AG09319 (cell line): ENCODE measurements at regions not wholly inside any gene's neighbourhood (a gene's known extent, or its start where the extent isn't known, plus 50 kb on each side); places are given as distances from the start of the nearest gene placed in this dataset.

Experiments used
- DNase-seq: peaks from one replicate; pipeline ENCODE4 v3.0.0-alpha.2; 2010; ENCODE audit warnings: low read depth; ENCODE audit errors: extremely low read depth
- TF ChIP-seq, protein P1 (sequence below): IDR thresholded peaks from 2 replicates; pipeline ENCODE4 v1.5.1; 2011; ENCODE audit warnings: low read depth, mild to moderate bottlenecking, inconsistent platforms, low read length, moderate library complexity

DNA sequence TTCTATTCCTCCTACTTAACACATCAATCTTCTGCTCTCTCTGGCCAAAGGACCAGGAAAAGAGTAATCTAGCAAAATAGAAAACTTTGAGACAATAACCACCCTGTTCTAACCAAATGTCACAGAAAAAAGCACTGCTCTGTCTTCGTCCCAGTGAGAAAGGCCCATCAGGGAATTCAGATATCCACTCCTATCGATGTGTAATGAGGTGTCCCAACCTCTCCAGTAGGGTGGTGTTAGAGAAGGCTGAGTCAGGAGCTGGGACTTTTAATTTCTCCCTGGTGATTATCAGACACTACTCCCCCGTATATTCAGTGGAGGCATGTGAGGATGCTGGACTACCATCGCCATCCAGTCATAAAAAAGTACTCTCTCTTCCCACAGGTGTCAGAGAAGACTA is 130.3 kb downstream of the TMTC3 start:
- TF ChIP-seq, protein P1, sequence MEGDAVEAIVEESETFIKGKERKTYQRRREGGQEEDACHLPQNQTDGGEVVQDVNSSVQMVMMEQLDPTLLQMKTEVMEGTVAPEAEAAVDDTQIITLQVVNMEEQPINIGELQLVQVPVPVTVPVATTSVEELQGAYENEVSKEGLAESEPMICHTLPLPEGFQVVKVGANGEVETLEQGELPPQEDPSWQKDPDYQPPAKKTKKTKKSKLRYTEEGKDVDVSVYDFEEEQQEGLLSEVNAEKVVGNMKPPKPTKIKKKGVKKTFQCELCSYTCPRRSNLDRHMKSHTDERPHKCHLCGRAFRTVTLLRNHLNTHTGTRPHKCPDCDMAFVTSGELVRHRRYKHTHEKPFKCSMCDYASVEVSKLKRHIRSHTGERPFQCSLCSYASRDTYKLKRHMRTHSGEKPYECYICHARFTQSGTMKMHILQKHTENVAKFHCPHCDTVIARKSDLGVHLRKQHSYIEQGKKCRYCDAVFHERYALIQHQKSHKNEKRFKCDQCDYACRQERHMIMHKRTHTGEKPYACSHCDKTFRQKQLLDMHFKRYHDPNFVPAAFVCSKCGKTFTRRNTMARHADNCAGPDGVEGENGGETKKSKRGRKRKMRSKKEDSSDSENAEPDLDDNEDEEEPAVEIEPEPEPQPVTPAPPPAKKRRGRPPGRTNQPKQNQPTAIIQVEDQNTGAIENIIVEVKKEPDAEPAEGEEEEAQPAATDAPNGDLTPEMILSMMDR = no peak
- no peak for DNase-seq

DNA sequence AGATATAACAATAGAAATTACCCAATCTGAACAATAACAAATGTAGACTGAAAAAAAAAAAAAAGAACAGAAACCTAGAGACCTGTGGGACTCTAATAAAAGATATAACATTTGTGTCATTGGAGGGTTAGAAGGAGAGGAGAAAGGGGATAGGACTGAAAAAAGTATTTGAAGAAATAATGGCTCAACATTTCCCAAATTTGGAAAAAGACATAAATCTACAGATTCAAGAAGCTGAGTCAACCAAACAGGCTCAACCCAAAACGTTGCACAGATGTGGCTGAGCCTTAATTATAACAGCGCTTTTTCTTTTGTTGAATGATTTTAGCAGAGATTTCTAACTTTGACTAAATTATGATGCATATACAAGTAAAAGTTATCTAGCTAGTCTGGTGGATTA is 131.3 kb downstream of the TMTC3 start:
- DNase-seq = no peak
- TF ChIP-seq, protein P1 = no peak

DNA sequence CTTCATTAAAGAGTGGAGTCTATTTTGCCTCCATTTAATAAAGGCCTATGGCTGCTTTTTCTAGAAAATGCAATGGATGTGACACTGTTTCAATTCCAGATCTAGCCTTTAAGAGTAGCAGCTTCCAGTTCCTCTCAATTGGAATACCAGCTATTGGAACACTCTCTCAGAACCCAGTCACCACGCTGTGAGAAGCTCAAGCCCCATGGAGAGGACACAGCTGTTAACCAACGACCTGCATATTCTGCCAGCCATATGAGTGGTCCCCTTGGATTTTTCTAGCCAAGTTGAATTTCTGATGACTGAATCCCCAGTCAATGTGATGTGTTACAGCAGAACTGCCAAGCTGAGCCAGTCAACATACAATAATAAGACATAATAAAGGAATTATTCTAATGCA is 131.8 kb downstream of the TMTC3 start:
- no peak for DNase-seq
- TF ChIP-seq, protein P1 = no peak

DNA sequence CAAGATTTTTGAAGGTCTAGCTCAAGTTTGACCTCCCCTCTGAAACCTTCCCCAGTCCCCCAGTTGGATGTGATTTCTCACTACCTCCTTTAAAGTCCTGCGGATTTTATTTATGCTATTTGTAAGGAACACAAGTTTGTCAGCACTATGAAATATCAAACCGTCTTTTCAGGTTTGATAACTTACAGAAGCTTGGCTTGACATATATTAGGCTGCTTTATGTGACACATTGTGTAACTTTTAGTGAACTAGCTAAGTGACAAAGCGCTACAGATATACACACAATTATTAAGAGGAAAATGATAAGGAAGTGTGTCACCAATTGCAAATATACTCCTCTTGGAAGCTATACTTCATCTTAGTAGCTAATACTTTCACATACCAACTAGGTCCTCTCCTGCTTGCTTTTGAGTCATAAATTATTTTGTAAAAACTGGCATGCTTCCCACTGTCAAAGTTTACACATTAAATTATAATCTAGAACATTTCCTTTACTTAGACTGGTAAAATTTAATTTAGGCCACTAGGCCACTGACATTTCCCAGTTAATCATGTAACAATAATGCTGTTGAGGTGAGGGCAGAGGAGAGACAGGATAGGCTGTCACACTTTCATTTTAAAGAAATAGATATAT is 149.5 kb downstream of the TMTC3 start:
- TF ChIP-seq, protein P1 = no peak
- DNase-seq = no peak

DNA sequence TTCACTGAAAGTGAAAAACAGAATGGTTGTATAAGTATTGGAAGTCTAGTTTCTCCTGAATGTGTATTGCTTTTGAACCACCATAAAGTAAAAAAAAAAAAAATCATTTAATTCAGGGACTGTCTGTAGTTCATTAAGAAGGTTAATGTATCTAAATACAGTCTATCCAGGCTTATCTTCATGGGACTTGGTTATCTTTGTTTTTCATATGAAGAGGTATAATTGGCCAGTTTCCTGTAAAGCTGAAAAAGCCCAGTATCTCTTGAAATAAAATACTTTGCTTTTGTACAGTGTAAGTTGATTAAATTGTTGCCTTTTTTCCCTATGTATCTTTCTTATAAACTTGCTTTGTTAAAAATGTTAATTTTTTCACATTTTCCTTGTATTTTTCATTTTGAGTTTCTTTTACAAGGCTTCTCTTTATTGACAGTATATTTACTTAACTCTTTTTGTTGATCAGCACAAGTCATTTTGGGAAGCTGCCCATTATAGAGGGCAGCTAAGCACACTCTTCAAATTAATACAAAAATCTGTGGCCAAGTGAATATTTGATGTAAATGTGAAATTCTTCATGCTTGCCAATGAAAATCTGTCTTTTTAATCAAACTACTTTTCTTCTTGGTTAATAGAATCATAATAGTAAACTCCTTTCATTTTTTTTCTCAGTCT is 156.0 kb downstream of the TMTC3 start:
- no peak for DNase-seq

DNA sequence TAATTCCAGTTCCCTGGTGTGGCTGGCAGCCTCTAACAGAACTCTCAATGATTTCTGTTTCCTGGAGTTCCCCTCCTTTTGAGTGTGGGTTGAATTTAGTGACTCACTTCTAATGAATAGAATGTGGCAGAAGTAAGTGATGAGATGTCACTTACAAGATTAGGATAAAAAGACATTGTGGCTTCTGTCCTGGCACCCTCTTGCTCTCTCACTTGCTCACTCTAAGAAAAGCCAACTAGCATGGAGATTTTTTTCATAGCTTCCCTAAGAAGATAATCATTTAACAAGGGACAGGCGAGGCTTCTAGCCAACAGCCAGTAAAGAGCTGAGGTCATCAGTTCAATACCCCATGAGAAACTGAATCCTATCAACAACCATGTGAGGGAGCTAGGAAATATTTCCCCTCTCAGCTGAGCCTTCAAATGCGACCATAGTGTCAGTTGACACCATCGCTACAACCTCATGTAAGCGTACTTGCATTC is 156.7 kb downstream of the TMTC3 start:
- DNase-seq = no peak
- TF ChIP-seq, protein P1 = no peak

More for the DNA sequence above, 156.0 kb downstream of the TMTC3 start:
- TF ChIP-seq, protein P1 = no peak

DNA sequence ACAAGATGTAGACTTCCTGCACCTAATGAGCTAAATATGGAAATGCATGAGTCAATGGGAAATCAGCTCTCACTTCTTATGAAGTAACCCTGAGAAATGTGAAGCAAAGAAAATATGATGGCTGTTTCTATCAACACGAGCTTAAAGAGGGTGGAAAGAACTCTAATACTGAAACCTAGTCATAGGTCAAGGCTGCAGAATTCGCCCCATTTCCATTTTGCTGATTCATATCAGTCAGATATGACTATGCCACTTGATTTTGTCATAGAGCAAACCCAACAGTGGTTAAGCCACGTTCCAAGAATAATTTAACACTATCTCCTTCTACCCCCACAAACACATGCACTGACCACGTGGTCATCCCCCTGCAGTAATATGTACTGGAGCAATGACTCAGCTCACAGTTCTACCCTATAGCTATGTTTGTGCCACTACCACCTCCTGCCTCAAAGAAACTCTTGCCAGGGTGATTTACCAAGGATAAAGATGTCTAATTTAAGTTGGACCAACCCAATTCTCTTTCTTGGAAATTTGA is 157.5 kb downstream of the TMTC3 start:
- TF ChIP-seq, protein P1 = no peak
- peak; percentile 90 for DNase-seq
